Liver (tissue), 8 donors: ENCODE measurements at regions not wholly inside any gene's neighbourhood (a gene's known extent, or its start where the extent isn't known, plus 50 kb on each side); places are given as distances from the start of the nearest gene placed in this dataset.

Experiments
- DNase-seq: peaks from one replicate; pipeline ENCODE4 v3.0.0-alpha.2; 2017; ENCODE audit warnings: low spot score
- H3K27ac ChIP-seq, 2 donors: one replicate each; pipeline ENCODE4 v1.7.0; 2013; ENCODE audit warnings: inconsistent platforms in 2 of 2, low read length in 2 of 2, control low read depth in 1 of 2, low read depth in 1 of 2, mild to moderate bottlenecking in 1 of 2
- H3K27me3 ChIP-seq, 4 donors: one replicate each; pipeline versions ENCODE4 v1.6.1 to v1.7.0; 2013; ENCODE audit warnings: low read length in 3 of 4, inconsistent platforms in 1 of 4, mild to moderate bottlenecking in 1 of 4, moderate library complexity in 1 of 4; ENCODE audit not compliant: control insufficient read depth in 4 of 4, insufficient read depth in 4 of 4
- H3K36me3 ChIP-seq, 4 donors: one replicate each; pipeline versions ENCODE4 v1.6.1 to v1.7.0; 2013; ENCODE audit warnings: low read length in 3 of 4, mild to moderate bottlenecking in 3 of 4, low read depth in 1 of 4, moderate library complexity in 1 of 4; ENCODE audit not compliant: control insufficient read depth in 4 of 4, insufficient read depth in 3 of 4
- H3K4me1 ChIP-seq, 4 donors: one replicate each; pipeline versions ENCODE4 v1.6.1 to v1.7.0; 2013; ENCODE audit warnings: low read length in 3 of 4, mild to moderate bottlenecking in 3 of 4, moderate library complexity in 1 of 4; ENCODE audit not compliant: control insufficient read depth in 4 of 4, insufficient read depth in 4 of 4
- H3K4me3 ChIP-seq, 3 donors: one replicate each; pipeline versions ENCODE4 v1.6.1 to v1.7.0; 2013; ENCODE audit warnings: low read length in 3 of 3, control low read depth in 1 of 3, low read depth in 1 of 3, mild to moderate bottlenecking in 1 of 3
- H3K9ac ChIP-seq, 2 donors: one replicate each; pipeline ENCODE4 v1.7.0; 2013; ENCODE audit warnings: low read length in 2 of 2, mild to moderate bottlenecking in 2 of 2, moderate library complexity in 2 of 2, control low read depth in 1 of 2, low read depth in 1 of 2
- H3K9me3 ChIP-seq, 4 donors: one replicate each; pipeline versions ENCODE4 v1.6.1 to v1.7.0; 2013; ENCODE audit warnings: low read length in 3 of 4; ENCODE audit not compliant: control insufficient read depth in 4 of 4
- ATF3 ChIP-seq: IDR thresholded peaks from 2 replicates; pipeline ENCODE4 v1.6.1; 2016; ENCODE audit warnings: antibody characterized with exemption
- CTCF ChIP-seq: fragments of 150-350 bp; IDR thresholded peaks from 2 replicates; pipeline ENCODE4 v1.5.1; 2017; ENCODE audit warnings: improper control_type of control experiment, low read depth, low read length; ENCODE audit not compliant: missing input control
- FOXA1 ChIP-seq: IDR thresholded peaks from 2 replicates; pipeline ENCODE4 v1.6.1; 2016; ENCODE audit warnings: antibody characterized with exemption
- FOXA2 ChIP-seq: IDR thresholded peaks from 2 replicates; pipeline ENCODE4 v1.6.1; 2016; ENCODE audit warnings: antibody characterized with exemption
- HNF4A ChIP-seq, 2 donors: conservative IDR thresholded peaks; 2 replicates each; pipeline ENCODE4 v1.6.1; 2016; ENCODE audit warnings: antibody characterized with exemption in 2 of 2, mild to moderate bottlenecking in 2 of 2
- JUND ChIP-seq, 2 donors: IDR thresholded peaks; 2 replicates each; pipeline ENCODE4 v1.6.1; 2016; ENCODE audit warnings: antibody characterized with exemption in 2 of 2
- RAD21 ChIP-seq, 2 donors: IDR thresholded peaks; 2 replicates each; pipeline ENCODE4 v1.6.1; 2016; ENCODE audit warnings: antibody characterized with exemption in 2 of 2, mild to moderate bottlenecking in 2 of 2
- REST ChIP-seq: IDR thresholded peaks from 2 replicates; pipeline ENCODE4 v1.6.1; 2016; ENCODE audit warnings: antibody characterized with exemption, mild to moderate bottlenecking
- RXRA ChIP-seq, 2 donors: IDR thresholded peaks; 2 replicates each; pipeline ENCODE4 v1.6.1; 2017 to 2018; ENCODE audit warnings: antibody characterized with exemption in 2 of 2, mild to moderate bottlenecking in 1 of 2
- SP1 ChIP-seq: IDR thresholded peaks from 2 replicates; pipeline ENCODE4 v1.6.1; 2018; ENCODE audit warnings: antibody characterized with exemption, mild to moderate bottlenecking
- TAF1 ChIP-seq: conservative IDR thresholded peaks from 2 replicates; pipeline ENCODE4 v1.6.1; 2016; ENCODE audit warnings: antibody characterized with exemption, mild to moderate bottlenecking
- YY1 ChIP-seq: IDR thresholded peaks from 2 replicates; pipeline ENCODE4 v1.6.1; 2016; ENCODE audit warnings: antibody characterized with exemption, mild to moderate bottlenecking
- ZBTB33 ChIP-seq: IDR thresholded peaks from 2 replicates; pipeline ENCODE4 v1.6.1; 2016; ENCODE audit warnings: antibody characterized with exemption
- WGBS: extraction: QIAGEN DNeasy Blood & Tissue Kit; methylation state at CpG from one replicate; pipeline ENCODE4 v1.1.7; 2013; 5-methylcytosine and 5-hydroxymethylcytosine counted together
- donor health status: healthy.
- donor health status: healthy.
- donor health status: healthy.
- donor health status: healthy.
- donor health status: healthy.

GRCh38 chr6:18335948-18336347, 51.2 kb upstream of the RNF144B start:
- Histone ChIP-seq H3K9me3 (no peaks in the 10 kb centered on the region), H3K9ac (no peak overlapping the region), H3K27ac (no peak overlapping the region), H3K4me1 (no peaks in the 10 kb centered on the region), H3K4me3 (no peak overlapping the region), H3K36me3 (no peaks in the 10 kb centered on the region), H3K27me3 (no peaks in the 10 kb centered on the region)
- no peak for DNase-seq
- 83% methylated on average over 1 of the region's 1 CpG for WGBS
- TF ChIP-seq YY1 (no peak), CTCF (no peak), SP1 (no peak), ZBTB33 (no peak), RXRA (IDR thresholded peaks at IDR 0.05) (no peak), RAD21 (IDR thresholded peaks at IDR 0.05) (no peak), JUND (IDR thresholded peaks at IDR 0.05) (no peak), FOXA2 (no peak), ATF3 (no peak), HNF4A (conservative IDR thresholded peaks at IDR 0.05) (no peak), FOXA1 (no peak), TAF1 (no peak), REST (no peak)

GRCh38 chr6:18334251-18334650, 52.9 kb upstream of the RNF144B start:
- no peaks in the 10 kb centered on the region for H3K9me3 ChIP-seq
- DNase-seq, result no peak
- no peaks in the 10 kb centered on the region for H3K27me3 ChIP-seq
- no peak overlapping the region for H3K27ac ChIP-seq
- no peak overlapping the region for H3K4me3 ChIP-seq
- no peak for TF ChIP-seq ZBTB33
- TF ChIP-seq RAD21 (IDR thresholded peaks at IDR 0.05), result no peak
- no peaks in the 10 kb centered on the region for H3K4me1 ChIP-seq
- H3K9ac ChIP-seq, result no peak overlapping the region
- H3K36me3 ChIP-seq, result no peaks in the 10 kb centered on the region
- 96% methylated on average over 2 of the region's 2 CpGs for WGBS
